ENCODE measurements at regions not wholly inside any gene's neighbourhood (a gene's known extent, or its start where the extent isn't known, plus 50 kb on each side); places are given as distances from the start of the nearest gene placed in this dataset.

DNA sequence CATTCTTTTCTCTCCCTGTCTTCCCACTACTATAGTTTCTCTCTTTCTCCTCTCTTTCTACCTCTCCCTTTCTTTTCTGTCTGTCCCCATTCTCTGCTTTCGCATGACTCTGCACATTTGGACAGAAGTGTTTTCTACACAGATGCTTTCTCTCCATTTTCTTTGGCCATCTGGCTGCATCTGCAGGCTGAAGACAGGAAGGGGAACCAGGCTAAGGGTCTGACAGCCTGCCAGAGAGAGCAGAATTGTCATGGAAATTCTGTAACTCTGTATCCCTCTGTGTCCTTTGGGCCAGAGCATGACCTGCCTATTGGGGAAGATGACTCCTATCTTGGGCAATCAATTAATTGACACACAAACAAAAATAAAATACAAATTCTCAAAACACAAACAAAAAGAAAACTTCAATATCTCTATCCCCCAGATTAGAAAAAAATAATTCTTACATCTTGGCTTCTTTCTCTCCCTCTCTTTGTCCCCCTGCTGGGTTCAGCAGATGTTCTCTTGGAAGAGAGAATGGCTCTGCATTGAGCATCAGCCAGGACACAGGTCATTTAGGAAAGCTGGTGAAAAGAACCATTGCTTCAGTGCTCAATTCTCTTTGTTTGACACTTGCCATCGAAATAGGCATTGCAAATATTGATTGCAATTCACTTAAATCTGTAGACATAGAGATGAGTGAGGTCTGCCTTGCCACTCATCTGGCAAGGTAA, 415.9 kb upstream of the KLF4 start:
- in situ Hi-C loops (cut with HindIII; ENCODE audit: low pct_unique_long_range_greater_than_20kb, low sequenced_read_pairs) = no loop called here
- no peak for DNase-seq (ENCODE audit: low read depth)

DNA sequence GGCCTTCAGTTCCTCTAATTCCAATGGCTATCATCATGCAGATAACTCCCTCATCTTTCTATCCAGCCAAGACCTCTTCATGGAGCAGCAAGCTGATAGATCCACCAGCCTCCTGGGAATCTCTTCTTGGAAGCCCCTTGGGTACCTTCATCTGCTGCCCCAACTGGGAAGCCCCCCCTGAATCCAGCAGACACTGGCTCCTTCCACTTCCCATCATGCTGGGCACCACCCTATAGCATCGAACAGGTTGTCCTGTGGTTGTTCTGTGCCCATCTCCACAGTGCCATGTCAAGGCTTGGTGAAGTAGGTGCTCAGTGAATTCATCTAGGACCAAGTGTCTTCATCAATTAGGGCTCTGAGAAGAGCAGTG, 410.4 kb upstream of the KLF4 start:
- in situ Hi-C loops (cut with HindIII; ENCODE audit: low pct_unique_long_range_greater_than_20kb, low sequenced_read_pairs) = no loop called here
- no peak for DNase-seq (ENCODE audit: low read depth)

DNA sequence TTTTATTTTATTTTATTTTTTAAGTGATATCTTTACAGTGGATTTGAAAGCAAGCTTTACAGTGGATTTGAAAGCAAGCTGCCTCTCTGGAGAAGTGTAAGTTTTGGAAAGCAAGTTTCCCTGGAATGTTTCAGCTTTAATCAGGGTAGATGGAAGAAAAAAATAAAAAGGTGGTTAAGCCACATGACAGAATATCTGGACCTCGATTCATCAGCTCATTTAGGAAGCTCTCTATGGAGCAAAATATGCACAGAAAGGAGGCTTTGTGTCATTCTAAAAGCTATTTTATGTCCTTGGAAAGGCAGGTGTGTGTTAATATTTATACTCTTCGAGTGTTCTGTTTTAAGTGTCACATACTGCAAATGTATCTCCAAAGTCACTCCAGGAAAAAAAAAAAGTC, 409.2 kb upstream of the KLF4 start:
- DNase-seq (ENCODE audit: low read depth) = no peak
- in situ Hi-C loops (cut with HindIII; ENCODE audit: low pct_unique_long_range_greater_than_20kb, low sequenced_read_pairs) = no loop called here

DNA sequence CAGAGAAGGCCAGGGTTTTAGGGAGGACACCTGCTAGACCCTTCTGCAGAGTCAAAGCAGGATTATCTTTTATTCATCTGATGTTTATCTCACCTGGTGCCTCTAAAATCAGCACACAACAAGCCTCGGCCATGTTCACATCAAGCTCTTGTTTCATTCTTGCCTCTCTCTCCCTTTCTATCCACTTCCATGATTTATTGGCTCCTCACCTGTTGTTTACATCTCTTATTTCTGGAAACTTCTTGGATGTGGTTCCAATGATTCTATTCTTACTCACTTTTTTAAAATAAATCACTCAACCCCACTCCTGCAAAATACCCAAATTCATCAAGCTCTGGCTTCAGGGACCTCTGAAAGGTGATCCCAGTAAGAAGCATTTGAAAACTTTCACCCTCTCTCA, 407.0 kb upstream of the KLF4 start:
- in situ Hi-C loops (cut with HindIII; ENCODE audit: low pct_unique_long_range_greater_than_20kb, low sequenced_read_pairs) = no loop called here
- DNase-seq (ENCODE audit: low read depth) = no peak

DNA sequence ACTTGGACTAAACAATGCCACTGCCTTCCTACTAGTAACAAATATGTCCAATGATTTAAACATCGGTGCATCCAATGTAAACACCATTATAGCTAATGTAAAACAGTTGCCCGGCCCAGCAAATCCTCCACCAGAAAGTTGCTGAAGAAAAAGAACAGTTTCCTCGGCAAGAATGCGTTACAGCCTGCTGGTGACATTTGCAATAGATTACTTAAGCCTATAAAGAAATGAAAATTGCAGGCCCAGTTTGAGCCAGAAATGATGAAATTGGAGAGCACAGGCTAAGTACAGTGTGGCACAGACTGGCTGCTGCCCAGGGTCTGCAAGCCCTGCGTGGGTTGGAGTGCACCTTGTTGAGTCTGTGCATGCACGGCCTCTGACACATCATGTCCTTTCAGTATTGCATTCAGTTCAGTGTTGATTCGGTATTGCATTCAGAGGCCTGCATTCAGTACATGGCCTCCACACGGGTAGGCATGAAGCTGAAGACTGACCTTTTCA, 406.0 kb upstream of the KLF4 start:
- no peak for DNase-seq (ENCODE audit: low read depth)
- in situ Hi-C loops (cut with HindIII; ENCODE audit: low pct_unique_long_range_greater_than_20kb, low sequenced_read_pairs) = no loop called here

DNA sequence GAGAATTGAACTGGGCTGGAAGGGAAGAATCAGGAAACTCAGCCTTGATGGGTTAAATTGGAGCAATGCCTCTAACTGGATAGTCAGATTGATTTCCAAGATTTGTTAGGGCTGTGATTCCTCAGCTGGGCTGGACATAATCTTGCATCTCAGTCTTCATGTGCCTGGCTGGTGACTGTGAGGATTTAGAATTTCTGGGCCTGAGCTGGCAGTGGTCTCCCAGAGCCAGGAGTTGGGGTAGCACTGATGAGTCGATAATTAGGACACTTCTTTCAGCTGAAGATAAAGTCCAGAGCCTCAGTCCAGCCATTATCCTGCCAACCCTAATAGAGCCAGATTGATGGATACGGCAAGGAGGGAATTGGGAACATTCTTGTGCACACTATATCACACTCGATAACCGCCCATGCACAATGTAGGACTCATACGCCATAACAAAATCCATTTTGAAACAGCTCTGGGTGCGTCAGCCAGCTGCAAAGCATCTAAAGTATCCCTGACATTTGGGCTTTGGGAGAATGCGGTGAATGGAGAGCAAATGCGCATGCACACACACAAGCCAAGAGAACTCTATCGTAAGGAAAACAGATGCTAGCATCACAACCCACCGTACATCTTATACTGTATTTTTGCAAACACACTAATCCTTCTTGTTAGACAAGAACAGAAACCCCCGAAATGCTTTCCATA, 405.1 kb upstream of the KLF4 start:
- in situ Hi-C loops (cut with HindIII; ENCODE audit: low pct_unique_long_range_greater_than_20kb, low sequenced_read_pairs) = no loop called here
- no peak for DNase-seq (ENCODE audit: low read depth)

DNA sequence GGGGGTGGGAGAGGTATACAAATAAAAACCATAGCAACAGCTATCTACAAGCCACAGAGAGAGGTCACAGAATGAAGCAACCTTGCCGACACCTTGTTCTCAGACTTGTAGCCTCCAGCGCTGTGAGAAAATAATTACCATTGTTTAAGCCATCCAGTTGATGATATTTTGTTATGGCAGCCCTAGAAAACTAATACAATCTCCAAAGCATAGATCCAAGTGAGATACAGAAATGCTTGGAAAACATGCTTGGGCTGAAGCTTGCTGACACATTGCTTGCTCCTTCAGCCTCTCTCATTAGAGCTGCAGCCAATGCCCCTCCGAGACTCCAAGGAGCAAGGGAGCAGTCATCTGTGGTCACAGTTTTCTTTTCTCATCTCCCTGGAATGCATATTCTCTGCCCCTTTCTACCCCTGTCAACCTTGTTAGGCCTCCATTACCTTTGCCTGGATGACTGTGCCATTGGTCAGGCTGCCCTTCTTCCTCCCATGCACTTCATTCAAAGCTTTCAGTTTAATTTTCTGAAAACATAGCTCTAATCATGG, 401.4 kb upstream of the KLF4 start:
- in situ Hi-C loops (cut with HindIII; ENCODE audit: low pct_unique_long_range_greater_than_20kb, low sequenced_read_pairs) = no loop called here
- peak; percentile 55 for DNase-seq (ENCODE audit: low read depth)

DNA sequence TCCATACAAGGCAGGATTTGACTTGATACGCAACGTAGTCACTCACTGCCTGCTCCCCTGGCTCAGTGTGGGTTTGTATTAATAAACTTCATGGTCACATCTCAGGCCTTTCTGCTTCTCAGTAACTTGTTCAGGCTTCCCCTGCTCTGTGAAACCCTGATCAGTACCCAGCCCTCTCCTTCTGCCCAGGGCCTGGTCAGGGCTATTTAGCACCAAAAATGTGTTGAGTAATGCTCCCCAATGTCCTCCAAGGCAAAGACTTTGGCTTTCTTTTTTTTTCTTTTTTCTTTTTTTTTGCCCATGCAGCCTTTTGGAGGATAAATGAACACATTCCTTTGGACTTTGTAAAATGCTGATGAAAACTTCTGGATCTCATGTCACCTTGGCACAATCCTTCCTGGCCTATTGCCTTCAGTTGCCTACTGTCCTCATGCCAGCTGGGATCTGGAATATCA, 399.2 kb upstream of the KLF4 start:
- DNase-seq (ENCODE audit: low read depth) = no peak
- in situ Hi-C loops (cut with HindIII; ENCODE audit: low pct_unique_long_range_greater_than_20kb, low sequenced_read_pairs) = no loop called here

DNA sequence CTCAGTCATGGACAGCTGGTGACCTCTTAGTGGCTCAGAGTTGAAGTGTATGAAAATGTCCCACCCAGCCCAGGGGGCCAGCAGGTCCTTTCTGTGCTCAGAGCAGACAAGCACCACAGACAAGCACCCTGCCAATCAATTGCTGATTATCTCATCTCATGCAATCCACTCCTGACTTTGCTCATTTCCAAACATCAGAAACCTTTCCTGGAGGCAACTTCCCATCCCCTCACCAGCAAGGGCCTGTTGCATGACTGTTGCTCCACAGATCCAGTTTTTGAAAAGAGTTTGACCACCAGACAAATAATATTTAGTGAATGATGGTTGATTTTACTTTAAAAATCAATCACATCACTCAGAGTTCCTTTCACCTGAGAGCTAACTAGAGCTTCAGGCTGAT, 397.3 kb upstream of the KLF4 start:
- no peak for DNase-seq (ENCODE audit: low read depth)
- in situ Hi-C loops (cut with HindIII; ENCODE audit: low pct_unique_long_range_greater_than_20kb, low sequenced_read_pairs) = no loop called here

DNA sequence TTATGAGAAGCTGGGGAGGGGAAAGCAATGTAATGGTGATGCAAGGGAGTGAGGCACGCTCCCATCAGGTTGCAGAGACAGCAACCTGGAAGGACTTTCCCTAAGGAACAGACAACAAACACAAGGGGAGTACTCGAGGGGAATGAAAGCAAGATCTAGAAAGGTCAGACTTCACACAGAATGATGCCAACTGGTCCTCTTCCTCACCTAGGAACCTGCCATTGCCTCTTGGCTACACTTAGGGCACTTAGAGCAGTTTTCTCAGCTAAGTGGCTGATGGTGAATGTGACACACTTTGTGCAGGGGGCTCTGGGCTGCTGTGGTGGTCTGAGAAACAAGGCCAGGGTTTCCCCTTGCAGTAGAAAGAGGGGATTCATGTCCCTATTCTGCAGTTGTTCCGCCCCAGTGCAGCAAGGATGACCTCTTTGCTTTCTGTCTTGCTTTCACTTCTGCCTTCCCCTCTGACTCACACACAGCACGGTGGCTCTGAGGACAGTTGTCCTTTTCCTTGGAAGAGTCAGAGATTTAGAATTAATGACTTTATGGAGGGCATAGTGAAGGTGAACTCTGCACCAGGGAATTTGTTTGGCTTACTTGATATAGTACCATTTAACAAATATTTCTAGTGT, 394.0 kb upstream of the KLF4 start:
- peak; percentile 45 for DNase-seq (ENCODE audit: low read depth)
- in situ Hi-C loops (cut with HindIII; ENCODE audit: low pct_unique_long_range_greater_than_20kb, low sequenced_read_pairs) = no loop called here

DNA sequence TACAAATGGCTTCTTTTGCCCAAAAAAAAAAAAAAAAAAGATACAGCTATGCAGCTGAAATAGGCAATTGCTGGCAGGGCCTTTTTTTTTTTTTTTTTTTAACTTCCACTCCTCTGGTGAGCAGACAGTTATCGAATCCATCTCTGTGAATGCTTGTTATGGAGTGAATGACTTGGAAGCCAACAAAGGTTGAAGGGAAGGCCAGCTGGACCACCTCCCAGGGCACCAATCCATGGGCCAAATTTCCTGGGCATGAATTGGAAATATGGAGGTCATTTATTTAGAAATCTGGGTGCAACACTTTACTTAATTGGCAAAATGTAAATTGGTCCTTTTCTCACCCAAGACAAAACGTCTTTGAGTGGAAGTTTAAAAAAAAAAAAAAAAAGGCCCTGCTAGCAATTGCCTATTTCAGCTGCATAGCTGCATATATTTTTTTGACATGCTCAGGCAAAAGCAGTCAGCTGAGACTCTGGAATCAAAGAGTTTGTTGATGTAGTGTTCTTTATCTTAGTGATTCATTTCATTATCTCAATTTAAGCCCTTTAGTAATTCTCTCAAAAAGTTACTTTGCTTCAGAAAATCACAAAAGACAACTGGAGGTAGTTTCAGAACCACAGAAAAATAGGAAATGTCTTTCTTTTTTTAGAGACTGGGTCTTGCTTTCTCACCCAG, 392.2 kb upstream of the KLF4 start:
- peak; percentile 2 for DNase-seq (ENCODE audit: low read depth)
- in situ Hi-C loops (cut with HindIII; ENCODE audit: low pct_unique_long_range_greater_than_20kb, low sequenced_read_pairs) = no loop called here

DNA sequence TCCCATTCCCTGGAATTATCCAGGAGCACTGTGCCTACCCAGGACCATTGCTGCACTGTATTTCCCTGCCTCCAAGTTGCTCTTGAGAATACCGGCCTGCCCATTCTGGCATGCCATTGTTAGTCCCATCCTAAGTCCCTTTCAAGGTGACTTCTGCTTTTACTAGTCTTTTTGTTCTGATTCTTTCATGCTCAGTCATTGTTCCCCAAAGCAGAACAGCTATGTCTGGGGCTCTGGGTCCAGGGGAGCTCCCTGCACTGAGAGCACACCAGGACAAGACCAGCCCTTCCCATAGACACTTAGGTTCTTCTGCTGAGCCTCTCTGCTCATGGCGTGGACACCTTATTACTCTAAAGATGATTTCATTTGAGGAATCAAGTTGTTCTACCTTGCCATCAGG, 388.9 kb upstream of the KLF4 start:
- no peak for DNase-seq (ENCODE audit: low read depth)

DNA sequence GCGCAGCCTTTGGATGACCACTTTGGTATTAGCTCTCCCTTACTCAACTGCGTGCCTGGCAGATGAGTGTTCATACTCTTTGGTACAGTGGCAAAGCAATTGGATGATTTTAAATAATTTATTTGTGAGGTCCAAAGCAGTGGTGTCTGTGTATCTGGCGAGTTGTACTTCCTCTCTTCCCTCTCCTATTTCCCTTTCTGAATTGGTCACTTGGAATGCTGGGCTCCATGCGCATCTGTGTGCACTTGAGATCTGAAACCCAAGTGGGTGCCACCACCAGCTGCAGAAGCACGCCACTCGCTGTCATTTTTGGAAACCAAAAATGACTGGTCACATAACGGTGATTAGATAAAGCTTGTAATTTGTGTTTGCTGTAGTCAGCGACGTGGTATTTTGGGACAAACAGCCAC, 386.0 kb upstream of the KLF4 start:
- no peak for DNase-seq (ENCODE audit: low read depth)
- in situ Hi-C loops (cut with HindIII; ENCODE audit: low pct_unique_long_range_greater_than_20kb, low sequenced_read_pairs) = no loop called here

More for the DNA sequence above, 388.9 kb upstream of the KLF4 start:
- in situ Hi-C loops (cut with HindIII; ENCODE audit: low pct_unique_long_range_greater_than_20kb, low sequenced_read_pairs) = no loop called here

DNA sequence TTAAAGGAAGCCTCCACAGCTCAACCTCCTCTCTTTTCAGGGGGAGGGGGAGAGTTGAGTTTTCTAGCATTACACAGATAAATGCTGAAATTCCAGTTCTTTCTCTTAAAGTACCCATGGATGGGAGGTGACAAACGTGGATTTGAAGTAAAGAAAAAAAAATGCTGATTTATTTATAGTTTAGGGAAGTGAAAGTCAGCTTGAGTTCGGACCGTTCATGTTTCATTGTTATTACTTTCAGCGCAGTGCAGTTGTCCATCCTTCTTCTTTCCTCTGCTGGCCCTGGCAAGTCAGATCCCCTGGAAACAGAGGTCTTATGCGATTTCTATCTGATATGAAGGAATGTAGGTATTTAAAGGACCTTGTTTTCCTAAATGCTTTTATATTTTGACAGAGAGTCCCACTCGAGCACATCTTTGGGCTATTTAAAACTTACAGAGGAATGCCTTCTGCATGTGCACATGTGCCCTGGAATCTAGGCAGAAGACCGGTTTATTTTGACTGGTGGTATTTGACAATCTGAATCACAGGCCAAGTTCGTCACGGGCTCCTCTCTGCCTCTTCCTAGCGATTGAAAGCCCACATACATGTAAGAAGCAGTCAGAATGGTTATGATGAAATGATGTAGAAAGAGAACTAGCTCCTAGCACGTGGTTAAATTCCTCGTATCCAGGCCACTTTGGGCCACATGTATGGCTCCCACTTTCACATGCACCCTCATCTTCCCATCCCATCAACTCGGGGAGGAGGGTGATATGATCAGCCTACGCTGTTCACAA, 385.2 kb upstream of the KLF4 start:
- no peak for DNase-seq (ENCODE audit: low read depth)
- in situ Hi-C loops (cut with HindIII; ENCODE audit: low pct_unique_long_range_greater_than_20kb, low sequenced_read_pairs) = no loop called here

DNA sequence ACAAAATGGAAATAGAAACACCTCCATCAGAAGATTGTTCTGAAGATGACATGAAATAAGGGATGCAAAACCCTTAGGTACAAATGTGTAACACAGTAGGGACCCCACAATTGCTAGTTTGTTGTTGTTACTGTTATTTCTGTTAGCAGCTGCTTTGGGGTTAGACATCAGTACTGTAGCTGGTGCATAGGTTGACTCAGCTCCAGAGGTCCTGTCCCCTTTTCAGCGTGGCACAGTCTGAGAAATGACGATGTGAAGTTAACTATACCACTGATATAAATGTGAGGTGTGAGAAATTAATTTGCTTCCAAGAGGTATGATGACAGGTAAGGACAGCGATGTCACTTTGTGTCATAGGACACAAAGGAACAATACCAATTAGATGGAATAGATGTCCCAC, 384.6 kb upstream of the KLF4 start:
- DNase-seq (ENCODE audit: low read depth) = no peak
- in situ Hi-C loops (cut with HindIII; ENCODE audit: low pct_unique_long_range_greater_than_20kb, low sequenced_read_pairs) = no loop called here

DNA sequence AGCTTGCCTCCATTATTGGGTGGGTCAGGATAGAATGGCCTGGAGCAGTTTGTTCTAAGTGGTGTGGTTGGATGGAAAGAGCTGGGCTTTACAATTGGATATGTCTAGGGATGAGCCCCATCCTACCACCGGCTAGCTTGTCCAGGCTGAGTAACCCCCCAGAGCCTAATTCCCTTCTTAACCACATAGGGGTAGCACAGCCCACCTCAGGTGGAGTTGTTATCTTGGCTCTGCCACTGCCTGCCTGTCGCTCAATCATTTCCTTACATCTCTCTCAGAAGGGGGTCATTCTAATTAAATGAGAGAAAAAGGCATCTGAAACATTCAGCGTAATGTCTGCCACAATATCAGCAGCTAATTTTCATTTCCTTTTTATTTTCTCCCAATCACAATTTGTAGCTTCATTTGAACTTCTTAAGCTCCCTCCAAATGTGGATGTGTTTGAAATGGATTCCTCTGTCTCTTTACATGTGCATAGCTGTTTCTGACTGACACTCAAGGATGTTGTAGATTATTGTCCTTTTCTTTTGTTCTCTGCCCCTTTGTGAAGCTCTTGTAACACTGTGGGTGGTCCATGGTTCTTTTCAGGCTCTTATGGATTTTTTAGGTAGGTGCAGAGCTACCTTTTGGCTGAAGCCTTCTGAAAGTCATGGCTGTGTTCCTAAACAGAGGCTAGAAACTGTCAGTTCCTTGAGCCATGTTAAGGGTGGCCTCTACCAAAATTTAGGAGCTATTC, 383.1 kb upstream of the KLF4 start:
- in situ Hi-C loops (cut with HindIII; ENCODE audit: low pct_unique_long_range_greater_than_20kb, low sequenced_read_pairs) = no loop called here
- no peak for DNase-seq (ENCODE audit: low read depth)

DNA sequence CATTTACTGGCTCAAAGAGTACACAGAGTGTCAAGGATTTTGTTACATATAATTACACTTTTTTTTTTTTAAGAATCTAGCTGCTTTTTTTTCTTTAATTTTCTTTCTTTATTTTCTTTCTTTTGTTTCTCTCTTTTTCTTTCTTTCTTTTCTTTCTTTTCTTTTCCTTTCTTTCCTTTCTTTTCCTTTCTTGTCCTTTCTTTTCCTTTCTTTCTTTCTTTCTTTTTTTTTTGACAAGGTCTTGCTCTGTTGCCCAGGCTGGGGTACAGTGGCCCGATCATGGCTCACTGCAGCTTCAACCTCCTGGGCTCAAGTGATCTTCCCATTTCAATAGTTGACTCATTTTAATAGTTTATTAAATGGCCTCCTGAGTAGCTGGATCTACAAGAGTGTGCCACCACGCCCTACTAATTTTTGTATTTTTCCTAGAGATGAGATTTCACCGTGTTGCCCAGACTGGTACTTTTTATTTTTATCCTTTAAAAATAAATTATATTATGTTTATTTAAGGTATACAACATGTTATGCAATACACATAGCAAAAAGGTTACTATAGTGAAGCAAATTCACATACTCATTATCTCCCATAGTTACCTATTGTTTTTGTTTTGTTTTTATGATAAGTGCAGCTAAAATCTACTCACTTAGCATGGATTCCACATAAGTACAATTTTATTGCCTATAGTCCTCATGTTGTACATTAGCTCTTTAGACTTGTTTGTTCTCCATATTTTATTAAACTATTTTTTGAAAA, 381.5 kb upstream of the KLF4 start:
- DNase-seq (ENCODE audit: low read depth) = no peak
- in situ Hi-C loops (cut with HindIII; ENCODE audit: low pct_unique_long_range_greater_than_20kb, low sequenced_read_pairs) = no loop called here

Data from Caki2 (cell line).